Hepatocyte (in vitro differentiated cells): ENCODE measurements at regions not wholly inside any gene's neighbourhood (a gene's known extent, or its start where the extent isn't known, plus 50 kb on each side); places are given as distances from the start of the nearest gene placed in this dataset.

Experiments used
- EZH2 ChIP-seq: fragments of 200-600 bp; sonication (generic); IDR thresholded peaks from 2 replicates; pipeline ENCODE4 v1.6.1; 2016; ENCODE audit warnings: antibody characterized with exemption, mild to moderate bottlenecking, borderline replicate concordance
- EZH2phosphoT487 ChIP-seq: fragments of 200-600 bp; sonication (generic); IDR thresholded peaks from one replicate; pipeline ENCODE4 v1.6.1; 2018; ENCODE audit warnings: antibody characterized with exemption, mild to moderate bottlenecking, low read depth, moderate library complexity; ENCODE audit not compliant: unreplicated experiment, severe bottlenecking
- TF ChIP-seq, protein P1 (sequence below): fragments of 200-600 bp; sonication (generic); IDR thresholded peaks from 2 replicates; pipeline ENCODE4 v1.5.1; 2016; ENCODE audit warnings: antibody characterized with exemption, mild to moderate bottlenecking; ENCODE audit not compliant: poor library complexity

DNA sequence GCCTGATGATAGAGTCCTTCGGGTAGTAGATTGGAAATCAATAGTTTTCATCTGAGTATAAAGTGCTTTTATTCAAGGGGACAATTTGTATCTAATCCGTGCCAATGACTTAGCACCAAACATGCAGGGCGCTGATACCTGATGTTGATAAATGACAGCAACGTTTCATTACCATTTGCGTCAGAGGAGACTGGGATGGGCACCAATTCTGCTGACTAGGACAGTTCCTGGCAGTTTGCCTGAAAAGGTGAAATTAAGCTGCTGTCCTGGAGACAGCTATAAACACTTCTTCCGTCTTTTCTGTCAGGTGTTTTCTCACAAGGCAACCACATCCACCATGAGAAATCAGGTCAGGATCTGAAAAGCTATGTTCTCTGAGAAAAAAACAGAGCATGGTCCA lies 1136.4 kb downstream of the TYW1 start:
- TF ChIP-seq, protein P1, sequence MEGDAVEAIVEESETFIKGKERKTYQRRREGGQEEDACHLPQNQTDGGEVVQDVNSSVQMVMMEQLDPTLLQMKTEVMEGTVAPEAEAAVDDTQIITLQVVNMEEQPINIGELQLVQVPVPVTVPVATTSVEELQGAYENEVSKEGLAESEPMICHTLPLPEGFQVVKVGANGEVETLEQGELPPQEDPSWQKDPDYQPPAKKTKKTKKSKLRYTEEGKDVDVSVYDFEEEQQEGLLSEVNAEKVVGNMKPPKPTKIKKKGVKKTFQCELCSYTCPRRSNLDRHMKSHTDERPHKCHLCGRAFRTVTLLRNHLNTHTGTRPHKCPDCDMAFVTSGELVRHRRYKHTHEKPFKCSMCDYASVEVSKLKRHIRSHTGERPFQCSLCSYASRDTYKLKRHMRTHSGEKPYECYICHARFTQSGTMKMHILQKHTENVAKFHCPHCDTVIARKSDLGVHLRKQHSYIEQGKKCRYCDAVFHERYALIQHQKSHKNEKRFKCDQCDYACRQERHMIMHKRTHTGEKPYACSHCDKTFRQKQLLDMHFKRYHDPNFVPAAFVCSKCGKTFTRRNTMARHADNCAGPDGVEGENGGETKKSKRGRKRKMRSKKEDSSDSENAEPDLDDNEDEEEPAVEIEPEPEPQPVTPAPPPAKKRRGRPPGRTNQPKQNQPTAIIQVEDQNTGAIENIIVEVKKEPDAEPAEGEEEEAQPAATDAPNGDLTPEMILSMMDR: no peak
- TF ChIP-seq EZH2 (no peak), EZH2phosphoT487 (no peak)
